Transverse colon (tissue), 4 donors: ENCODE measurements at regions not wholly inside any gene's neighbourhood (a gene's known extent, or its start where the extent isn't known, plus 50 kb on each side); places are given as distances from the start of the nearest gene placed in this dataset.

Experiments used
- EP300 ChIP-seq: sonication (generic); formaldehyde crosslinking; IDR thresholded peaks from one replicate; pipeline ENCODE4 v1.6.1; 2017; ENCODE audit warnings: antibody characterized with exemption, low read depth
- POLR2A ChIP-seq: fragments of 450-650 bp; IDR thresholded peaks from one replicate; pipeline ENCODE4 v1.6.1; 2016; ENCODE audit warnings: antibody characterized with exemption, mild to moderate bottlenecking, moderate library complexity
- POLR2AphosphoS5 ChIP-seq, 3 donors: sonication (generic); formaldehyde crosslinking; IDR thresholded peaks; one replicate each; pipeline ENCODE4 v1.6.1; 2016; ENCODE audit warnings: antibody characterized with exemption in 3 of 3
- TF ChIP-seq, protein P1 (sequence below), 5 experiments: fragments of 200-600 bp in 3 of 5; fragments of 450-650 bp in 2 of 5; sonication (generic) in 3 of 5; IDR thresholded peaks; 1 replicate in 2 of 5; 2 replicates in 3 of 5; pipeline ENCODE4 v1.5.1; 2016 to 2017; ENCODE audit warnings: antibody characterized with exemption in 5 of 5, inconsistent platforms in 3 of 5, mild to moderate bottlenecking in 2 of 5, moderate library complexity in 1 of 5

DNA sequence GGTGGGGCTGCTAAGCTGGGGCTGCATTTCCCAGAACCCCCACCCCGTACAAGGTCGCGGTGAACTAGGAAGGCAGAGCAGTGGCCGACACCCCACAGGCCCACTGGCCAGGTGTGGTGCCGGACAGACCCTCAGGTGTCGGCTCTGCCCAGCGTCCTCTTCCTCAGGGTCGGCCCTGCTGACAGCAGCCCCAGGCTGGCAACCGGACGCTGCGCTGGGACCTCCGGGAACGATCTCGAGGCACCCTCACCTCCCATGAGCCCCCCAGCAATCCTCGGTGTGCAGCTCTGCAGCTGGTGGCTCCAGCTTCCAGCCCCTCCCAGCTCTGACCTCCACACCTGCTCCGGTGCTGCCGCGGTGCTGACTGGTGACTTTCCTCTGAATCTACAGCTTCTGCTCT lies 142.9 kb upstream of the SPACA7 start:
- TF ChIP-seq POLR2A (no peak), EP300 (no peak), POLR2AphosphoS5 (IDR thresholded peaks at IDR 0.05) (no peak)
- TF ChIP-seq, protein P1, sequence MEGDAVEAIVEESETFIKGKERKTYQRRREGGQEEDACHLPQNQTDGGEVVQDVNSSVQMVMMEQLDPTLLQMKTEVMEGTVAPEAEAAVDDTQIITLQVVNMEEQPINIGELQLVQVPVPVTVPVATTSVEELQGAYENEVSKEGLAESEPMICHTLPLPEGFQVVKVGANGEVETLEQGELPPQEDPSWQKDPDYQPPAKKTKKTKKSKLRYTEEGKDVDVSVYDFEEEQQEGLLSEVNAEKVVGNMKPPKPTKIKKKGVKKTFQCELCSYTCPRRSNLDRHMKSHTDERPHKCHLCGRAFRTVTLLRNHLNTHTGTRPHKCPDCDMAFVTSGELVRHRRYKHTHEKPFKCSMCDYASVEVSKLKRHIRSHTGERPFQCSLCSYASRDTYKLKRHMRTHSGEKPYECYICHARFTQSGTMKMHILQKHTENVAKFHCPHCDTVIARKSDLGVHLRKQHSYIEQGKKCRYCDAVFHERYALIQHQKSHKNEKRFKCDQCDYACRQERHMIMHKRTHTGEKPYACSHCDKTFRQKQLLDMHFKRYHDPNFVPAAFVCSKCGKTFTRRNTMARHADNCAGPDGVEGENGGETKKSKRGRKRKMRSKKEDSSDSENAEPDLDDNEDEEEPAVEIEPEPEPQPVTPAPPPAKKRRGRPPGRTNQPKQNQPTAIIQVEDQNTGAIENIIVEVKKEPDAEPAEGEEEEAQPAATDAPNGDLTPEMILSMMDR (IDR thresholded peaks at IDR 0.05): no peak
